SK-N-SH treated with all-trans-retinoic acid at 6 μM for 48 hours (cell line): ENCODE measurements at regions not wholly inside any gene's neighbourhood (a gene's known extent, or its start where the extent isn't known, plus 50 kb on each side); places are given as distances from the start of the nearest gene placed in this dataset.
A peak's percentile ranks its signal among the peaks of the same experiment; 100 is the strongest.

Source experiments
- ATAC-seq: fragments of 200-7000 bp; cut with Tn5 transposase; 3 replicates; pipeline ENCODE4 v1.9.1; 2020; ENCODE audit warnings: mild to moderate bottlenecking, moderate library complexity
- ARNTL ChIP-seq: fragments of 450-650 bp; formaldehyde crosslinking; IDR thresholded peaks from 2 replicates; pipeline ENCODE4 v1.5.0; 2020; ENCODE audit warnings: low read depth, mild to moderate bottlenecking, moderate library complexity, borderline replicate concordance
- BACH2 ChIP-seq: fragments of 250-450 bp; sonication (Bioruptor Pico); IDR thresholded peaks from 2 replicates; pipeline ENCODE4 v1.9.0; 2021; ENCODE audit warnings: mild to moderate bottlenecking, borderline replicate concordance
- CREB5 ChIP-seq: fragments of 250-450 bp; sonication (Bioruptor Pico); IDR thresholded peaks from 2 replicates; pipeline ENCODE4 v1.5.1; 2020; ENCODE audit warnings: low read depth, mild to moderate bottlenecking, moderate library complexity
- CSDC2 ChIP-seq: fragments of 250-450 bp; sonication (Bioruptor Pico); IDR thresholded peaks from 2 replicates; pipeline ENCODE4 v1.5.0; 2020; ENCODE audit warnings: mild to moderate bottlenecking, moderate library complexity
- CSRNP3 ChIP-seq: fragments of 250-450 bp; sonication (Bioruptor Pico); IDR thresholded peaks from 2 replicates; pipeline ENCODE4 v1.5.1; 2021; ENCODE audit warnings: mild to moderate bottlenecking, moderate library complexity
- GLIS3 ChIP-seq: fragments of 250-450 bp; sonication (Bioruptor Pico); IDR thresholded peaks from 2 replicates; pipeline ENCODE4 v1.5.0; 2020; ENCODE audit warnings: mild to moderate bottlenecking, moderate library complexity
- ISL1 ChIP-seq: fragments of 250-450 bp; sonication (Bioruptor Pico); IDR thresholded peaks from 2 replicates; pipeline ENCODE4 v2.1.2; 2022; ENCODE audit warnings: mild to moderate bottlenecking, moderate library complexity
- OSR1 ChIP-seq: fragments of 250-450 bp; sonication (Bioruptor Pico); IDR thresholded peaks from 2 replicates; pipeline ENCODE4 v1.8.0; 2022; ENCODE audit warnings: moderate library complexity, mild to moderate bottlenecking, inconsistent platforms
- PATZ1 ChIP-seq: fragments of 250-450 bp; sonication (Bioruptor Pico); IDR thresholded peaks from 2 replicates; pipeline ENCODE4 v1.8.0; 2020; ENCODE audit warnings: mild to moderate bottlenecking, moderate library complexity, borderline replicate concordance
- PPARA ChIP-seq: fragments of 250-450 bp; sonication (Bioruptor Pico); IDR thresholded peaks from 2 replicates; pipeline ENCODE4 v1.5.0; 2020; ENCODE audit warnings: mild to moderate bottlenecking, borderline replicate concordance
- RARB ChIP-seq: fragments of 250-450 bp; sonication (Bioruptor Pico); IDR thresholded peaks from 2 replicates; pipeline ENCODE4 v1.8.0; 2021; ENCODE audit warnings: mild to moderate bottlenecking, moderate library complexity
- SNAI2 ChIP-seq: fragments of 250-450 bp; sonication (Bioruptor Pico); IDR thresholded peaks from 2 replicates; pipeline ENCODE4 v1.5.0; 2020; ENCODE audit warnings: mild to moderate bottlenecking, moderate library complexity
- TCF4 ChIP-seq: fragments of 250-450 bp; sonication (Bioruptor Pico); IDR thresholded peaks from 2 replicates; pipeline ENCODE4 v1.8.0; 2021; ENCODE audit warnings: mild to moderate bottlenecking, moderate library complexity, borderline replicate concordance
- TOX ChIP-seq: fragments of 250-450 bp; sonication (Bioruptor Pico); IDR thresholded peaks from 2 replicates; pipeline ENCODE4 v1.8.0; 2021; ENCODE audit warnings: mild to moderate bottlenecking, moderate library complexity, borderline replicate concordance
- ZFP3 ChIP-seq: fragments of 250-450 bp; sonication (Bioruptor Pico); IDR thresholded peaks from 2 replicates; pipeline ENCODE4 v1.5.0; 2020; ENCODE audit warnings: mild to moderate bottlenecking, moderate library complexity
- ZFP30 ChIP-seq: fragments of 450-650 bp; formaldehyde crosslinking; IDR thresholded peaks from 2 replicates; pipeline ENCODE4 v1.5.0; 2022; ENCODE audit warnings: mild to moderate bottlenecking, moderate library complexity
- ZNF565 ChIP-seq: fragments of 450-650 bp; formaldehyde crosslinking; conservative IDR thresholded peaks from 2 replicates; pipeline ENCODE4 v1.5.0; 2020; ENCODE audit warnings: low read depth, mild to moderate bottlenecking, moderate library complexity
- TF ChIP-seq, protein P1 (sequence below): fragments of 250-450 bp; sonication (Bioruptor Pico); IDR thresholded peaks from 2 replicates; pipeline ENCODE4 v1.5.0; 2020; ENCODE audit warnings: mild to moderate bottlenecking, moderate library complexity
- TF ChIP-seq, protein P2 (sequence below): fragments of 250-450 bp; sonication (Bioruptor Pico); IDR thresholded peaks from 2 replicates; pipeline ENCODE4 v1.8.0; 2021; ENCODE audit warnings: low read depth, mild to moderate bottlenecking, moderate library complexity, borderline replicate concordance

DNA sequence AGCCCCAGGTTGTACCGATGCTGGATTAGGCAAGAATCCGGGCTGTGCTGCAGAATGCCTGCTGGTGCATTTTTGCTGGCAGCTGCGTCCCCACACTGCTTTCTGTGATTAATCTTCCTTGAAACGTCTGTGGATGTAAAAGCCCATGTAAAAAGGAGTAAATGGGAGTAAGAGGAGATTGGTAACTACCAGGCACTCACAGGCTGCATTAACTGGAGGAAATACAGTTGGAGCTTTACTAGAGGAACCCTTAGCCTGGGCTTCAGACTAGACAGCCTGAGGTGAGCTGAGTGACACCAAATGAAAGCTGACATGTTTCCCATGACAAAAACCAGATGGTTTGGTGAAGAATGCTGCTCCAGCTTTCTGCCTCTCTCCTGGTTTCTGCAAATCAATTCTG lies 190.4 kb upstream of the GAS1 start:
- peak; percentile 89 for ATAC-seq
- no peak for TF ChIP-seq CREB5
- TF ChIP-seq, protein P1, sequence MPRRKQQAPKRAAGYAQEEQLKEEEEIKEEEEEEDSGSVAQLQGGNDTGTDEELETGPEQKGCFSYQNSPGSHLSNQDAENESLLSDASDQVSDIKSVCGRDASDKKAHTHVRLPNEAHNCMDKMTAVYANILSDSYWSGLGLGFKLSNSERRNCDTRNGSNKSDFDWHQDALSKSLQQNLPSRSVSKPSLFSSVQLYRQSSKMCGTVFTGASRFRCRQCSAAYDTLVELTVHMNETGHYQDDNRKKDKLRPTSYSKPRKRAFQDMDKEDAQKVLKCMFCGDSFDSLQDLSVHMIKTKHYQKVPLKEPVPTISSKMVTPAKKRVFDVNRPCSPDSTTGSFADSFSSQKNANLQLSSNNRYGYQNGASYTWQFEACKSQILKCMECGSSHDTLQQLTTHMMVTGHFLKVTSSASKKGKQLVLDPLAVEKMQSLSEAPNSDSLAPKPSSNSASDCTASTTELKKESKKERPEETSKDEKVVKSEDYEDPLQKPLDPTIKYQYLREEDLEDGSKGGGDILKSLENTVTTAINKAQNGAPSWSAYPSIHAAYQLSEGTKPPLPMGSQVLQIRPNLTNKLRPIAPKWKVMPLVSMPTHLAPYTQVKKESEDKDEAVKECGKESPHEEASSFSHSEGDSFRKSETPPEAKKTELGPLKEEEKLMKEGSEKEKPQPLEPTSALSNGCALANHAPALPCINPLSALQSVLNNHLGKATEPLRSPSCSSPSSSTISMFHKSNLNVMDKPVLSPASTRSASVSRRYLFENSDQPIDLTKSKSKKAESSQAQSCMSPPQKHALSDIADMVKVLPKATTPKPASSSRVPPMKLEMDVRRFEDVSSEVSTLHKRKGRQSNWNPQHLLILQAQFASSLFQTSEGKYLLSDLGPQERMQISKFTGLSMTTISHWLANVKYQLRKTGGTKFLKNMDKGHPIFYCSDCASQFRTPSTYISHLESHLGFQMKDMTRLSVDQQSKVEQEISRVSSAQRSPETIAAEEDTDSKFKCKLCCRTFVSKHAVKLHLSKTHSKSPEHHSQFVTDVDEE (CRISPR knock-in tag) = peak; percentile 44; the same call in 1 of the 2 replicates

- TF ChIP-seq CSDC2 (CRISPR knock-in tag) (no peak), GLIS3 (CRISPR knock-in tag) (no peak), ISL1 (no peak), SNAI2 (no peak), TOX (no peak), ZFP3 (no peak), PATZ1 (no peak), BACH2 (no peak), TCF4 (CRISPR knock-in tag) (no peak), ARNTL (CRISPR knock-in tag) (no peak), RARB (CRISPR knock-in tag) (no peak), ZFP30 (no peak)
- ATAC-seq = peak; percentile 60; the same call in 2 of the 3 replicates
These were observed 191.1 kb upstream of the GAS1 start for GRCh38 chr9:87138128-87139040.

GRCh38 chr9:87139099-87139730 lies 191.9 kb upstream of the GAS1 start:
- TF ChIP-seq PPARA (CRISPR knock-in tag) (no peak), ARNTL (CRISPR knock-in tag) (no peak), TOX (no peak), OSR1 (CRISPR knock-in tag) (no peak), CSRNP3 (CRISPR knock-in tag) (no peak), GLIS3 (CRISPR knock-in tag) (no peak), ZNF565 (CRISPR knock-in tag) (no peak), CREB5 (no peak)
- TF ChIP-seq, protein P2, sequence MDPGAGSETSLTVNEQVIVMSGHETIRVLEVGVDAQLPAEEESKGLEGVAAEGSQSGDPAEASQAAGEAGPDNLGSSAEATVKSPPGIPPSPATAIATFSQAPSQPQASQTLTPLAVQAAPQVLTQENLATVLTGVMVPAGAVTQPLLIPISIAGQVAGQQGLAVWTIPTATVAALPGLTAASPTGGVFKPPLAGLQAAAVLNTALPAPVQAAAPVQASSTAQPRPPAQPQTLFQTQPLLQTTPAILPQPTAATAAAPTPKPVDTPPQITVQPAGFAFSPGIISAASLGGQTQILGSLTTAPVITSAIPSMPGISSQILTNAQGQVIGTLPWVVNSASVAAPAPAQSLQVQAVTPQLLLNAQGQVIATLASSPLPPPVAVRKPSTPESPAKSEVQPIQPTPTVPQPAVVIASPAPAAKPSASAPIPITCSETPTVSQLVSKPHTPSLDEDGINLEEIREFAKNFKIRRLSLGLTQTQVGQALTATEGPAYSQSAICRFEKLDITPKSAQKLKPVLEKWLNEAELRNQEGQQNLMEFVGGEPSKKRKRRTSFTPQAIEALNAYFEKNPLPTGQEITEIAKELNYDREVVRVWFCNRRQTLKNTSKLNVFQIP = no peak
- no peak for ATAC-seq
